GM18520 (cell line): ENCODE measurements at regions not wholly inside any gene's neighbourhood (a gene's known extent, or its start where the extent isn't known, plus 50 kb on each side); places are given as distances from the start of the nearest gene placed in this dataset.

Experiments used
- ATAC-seq: cut with Tn5 transposase; IDR thresholded peaks from one replicate; pipeline ENCODE4 v1.9.1; 2021; ENCODE audit not compliant: unreplicated experiment

DNA sequence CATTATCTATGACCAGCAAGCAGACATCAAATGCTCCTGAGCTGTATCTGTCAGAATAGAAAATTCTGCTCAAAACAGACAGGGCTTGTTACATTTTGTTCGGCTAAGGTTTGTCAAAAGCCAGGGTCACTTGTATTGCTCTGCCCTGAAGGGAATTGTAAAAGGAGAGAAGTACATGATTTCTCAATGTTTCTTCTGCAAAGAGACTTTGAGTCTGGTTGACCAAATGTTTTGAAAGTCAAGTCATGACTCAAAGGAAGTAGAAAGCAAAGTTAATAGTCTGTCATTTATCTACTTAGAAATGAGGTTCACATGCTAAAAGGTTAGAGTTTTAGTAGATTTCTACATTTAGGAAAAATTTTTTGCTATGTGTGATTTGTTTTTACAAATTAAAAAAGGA is 1624.1 kb upstream of the ZEB2 start:
- no peak for ATAC-seq

DNA sequence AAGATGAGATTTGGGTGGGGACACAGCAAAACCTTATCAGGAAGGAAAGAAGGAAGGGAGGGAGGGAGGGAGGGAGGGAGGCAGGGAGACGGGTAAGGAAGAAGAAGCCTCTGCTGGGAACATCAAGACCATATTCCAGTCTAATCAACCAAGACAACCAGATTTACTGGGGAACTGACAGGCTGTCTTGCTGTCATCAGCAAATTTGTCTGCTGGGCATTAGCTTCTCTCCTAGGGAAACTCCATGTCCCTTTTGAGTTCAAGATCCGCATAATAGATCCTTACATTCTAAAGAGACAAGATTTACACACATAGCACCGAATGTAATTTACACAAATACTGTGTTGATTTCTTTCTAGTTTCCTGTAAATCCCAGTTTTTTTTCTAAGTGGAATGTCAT is 1618.9 kb upstream of the ZEB2 start:
- no peak for ATAC-seq

DNA sequence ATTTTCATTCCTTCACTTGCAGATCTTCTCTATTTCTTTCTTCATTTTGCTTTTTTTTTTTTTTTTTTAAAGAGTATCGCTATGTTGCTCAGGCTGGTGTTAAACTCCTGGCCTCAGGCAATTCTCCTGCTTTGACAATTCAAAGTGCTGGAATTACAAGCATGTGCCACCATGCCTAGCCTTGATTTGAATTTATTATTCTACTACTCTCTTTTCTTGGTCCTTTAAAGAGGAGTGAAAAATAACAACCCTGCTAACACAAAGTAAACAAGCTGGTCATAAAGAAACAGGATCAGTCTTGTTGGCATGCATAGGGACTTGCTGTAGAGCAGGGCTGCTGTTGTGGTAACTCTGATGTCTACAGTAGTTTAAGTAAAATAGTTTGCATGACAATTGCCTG is 1615.3 kb upstream of the ZEB2 start:
- ATAC-seq: no peak

DNA sequence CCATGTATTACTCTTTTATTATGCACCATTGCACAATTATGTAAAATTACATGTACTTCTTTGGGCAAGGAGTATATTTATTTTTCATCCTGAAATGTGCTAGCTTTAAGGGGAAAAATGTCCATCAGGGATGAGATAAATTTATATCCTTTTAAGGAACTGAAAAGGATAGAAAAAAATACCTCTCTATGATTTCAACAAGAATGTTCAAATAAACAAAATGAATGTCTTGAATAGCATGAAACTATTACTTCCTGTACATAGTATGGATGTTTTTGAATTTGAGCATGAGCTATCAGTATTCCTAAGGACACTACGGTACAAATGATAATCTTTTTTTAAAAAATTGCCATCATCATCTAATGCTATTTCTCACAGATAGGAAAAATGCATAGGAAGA is 1611.9 kb upstream of the ZEB2 start:
- no peak for ATAC-seq

DNA sequence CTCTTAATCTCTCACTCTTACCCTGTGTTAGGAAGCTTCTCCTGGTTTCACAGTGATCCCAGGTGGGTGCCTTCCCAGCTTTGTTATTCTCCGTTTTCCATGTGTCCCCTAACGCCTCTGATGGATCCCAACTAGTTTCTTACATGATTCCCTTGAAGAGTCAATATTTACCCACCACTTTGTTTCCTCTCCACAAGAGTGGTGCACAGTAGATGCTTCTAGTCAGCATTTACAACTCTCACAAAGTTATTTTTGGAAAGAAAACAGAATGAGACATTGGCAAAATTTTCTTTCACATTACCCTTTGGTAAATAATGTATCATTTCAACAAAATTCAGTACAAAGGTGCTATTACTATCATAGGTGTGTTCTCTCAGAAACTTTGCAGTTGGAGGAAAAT is 1611.1 kb upstream of the ZEB2 start:
- no peak for ATAC-seq

DNA sequence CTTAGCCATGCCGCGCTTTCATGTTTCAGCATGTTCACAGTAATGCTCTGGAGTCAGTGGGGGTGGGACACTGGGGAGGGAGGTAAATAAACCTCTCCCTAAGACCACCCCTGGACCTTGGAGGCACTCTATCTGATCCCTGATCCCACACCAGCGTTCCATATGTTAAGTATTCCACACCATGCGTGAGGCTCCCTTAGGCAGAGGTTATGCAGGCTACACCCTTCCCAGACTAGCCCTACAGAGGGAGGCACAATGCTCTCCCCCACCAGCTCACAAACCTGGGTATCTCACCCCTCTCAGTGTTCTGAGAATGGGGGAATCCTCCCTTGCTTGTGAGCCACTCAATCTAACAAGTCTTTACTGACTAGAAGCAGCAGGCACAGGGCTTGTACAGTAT is 1610.4 kb upstream of the ZEB2 start:
- ATAC-seq: no peak

DNA sequence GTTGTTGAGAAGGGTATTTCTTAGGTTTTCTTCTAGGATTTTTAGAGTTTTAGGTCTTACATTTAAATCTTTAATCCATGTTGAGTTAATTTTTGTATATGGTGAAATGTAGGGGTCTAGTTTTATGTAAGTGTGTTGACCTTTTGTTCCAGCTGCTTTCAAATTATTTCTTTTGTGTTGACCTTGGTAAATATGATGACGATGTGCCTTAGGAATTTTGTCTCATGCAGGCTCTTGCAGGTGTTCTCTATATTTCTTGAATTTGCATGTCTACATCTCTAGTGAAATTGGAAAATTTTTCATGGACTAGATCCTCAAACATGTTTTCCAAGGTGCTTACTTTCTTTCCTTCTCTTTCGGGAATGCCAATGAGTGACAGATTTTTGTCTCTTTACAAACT is 1609.3 kb upstream of the ZEB2 start:
- no peak for ATAC-seq

DNA sequence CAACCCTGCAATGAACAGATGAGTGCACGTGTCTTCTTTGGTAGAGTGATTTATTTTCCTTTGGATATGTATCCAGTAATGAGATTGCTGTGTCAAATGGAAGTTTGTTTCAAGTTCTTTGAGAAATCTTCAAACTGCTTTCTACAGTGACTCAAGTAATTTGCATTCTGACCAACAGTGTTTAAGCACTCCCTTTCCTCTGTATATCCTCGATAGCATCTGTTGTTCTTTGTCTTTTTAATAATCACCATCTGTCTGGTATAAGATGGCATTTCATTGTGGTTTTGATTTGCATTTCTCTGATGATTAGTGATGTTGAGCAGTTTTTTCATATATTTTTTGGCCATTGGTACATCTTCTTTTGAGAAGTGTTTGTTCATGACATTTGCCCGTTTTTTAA is 1608.3 kb upstream of the ZEB2 start:
- ATAC-seq: no peak

DNA sequence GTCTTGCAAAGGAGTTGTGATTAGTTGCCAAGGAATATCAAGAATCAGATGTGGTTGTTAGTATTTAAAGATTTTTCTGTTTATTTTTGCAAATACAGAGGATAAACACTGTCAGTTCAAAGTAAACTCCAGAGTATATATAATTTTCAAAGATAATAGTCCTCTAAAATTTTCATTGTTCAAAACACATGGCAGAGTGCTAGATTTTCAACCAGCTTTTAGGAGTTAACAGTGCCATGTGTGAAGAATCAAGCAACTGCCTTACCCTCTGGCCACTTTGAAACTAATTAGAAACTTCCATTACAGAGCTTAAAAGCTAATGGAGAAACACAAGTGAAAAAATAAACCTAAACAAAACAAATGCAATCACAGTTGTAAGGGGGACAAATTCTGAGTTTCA is 1605.6 kb upstream of the ZEB2 start:
- ATAC-seq: no peak

DNA sequence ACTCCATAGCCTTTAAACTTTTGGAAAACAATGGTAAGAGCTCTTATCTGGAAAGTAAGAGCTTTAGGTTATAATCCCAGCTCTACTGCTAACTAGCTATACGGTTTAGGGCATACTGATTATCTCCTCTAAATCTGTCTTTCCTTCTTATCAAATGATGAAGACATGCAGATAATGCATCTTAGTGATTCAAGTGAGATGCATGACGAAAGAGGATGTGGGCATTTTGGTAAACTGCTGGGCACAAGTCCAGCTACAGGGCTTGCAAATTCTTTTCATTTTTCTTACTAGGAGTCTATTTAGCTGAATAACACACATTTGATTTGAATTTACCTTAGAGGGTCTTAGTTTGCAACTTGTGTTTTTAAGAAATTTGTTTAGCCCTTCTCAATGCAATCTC is 1604.8 kb upstream of the ZEB2 start:
- no peak for ATAC-seq

DNA sequence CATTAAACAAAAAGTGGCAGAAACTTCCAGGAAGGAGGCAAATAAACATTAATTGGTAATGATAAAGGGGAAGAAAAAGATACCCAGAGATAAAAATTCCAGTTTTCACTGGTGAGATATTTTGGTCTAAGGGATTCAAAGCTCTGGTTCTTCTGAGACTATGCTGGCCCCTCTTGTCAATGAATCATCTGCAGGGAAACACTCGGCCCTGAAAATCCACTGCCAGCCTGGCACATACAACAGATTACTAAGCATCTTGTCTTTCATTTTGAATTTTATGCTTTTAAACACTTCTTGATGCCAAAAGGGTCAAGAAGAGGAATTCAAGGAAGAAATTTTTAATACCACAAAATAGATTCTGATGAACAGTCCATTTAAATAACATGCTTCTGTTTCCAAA is 1603.8 kb upstream of the ZEB2 start:
- ATAC-seq: no peak

DNA sequence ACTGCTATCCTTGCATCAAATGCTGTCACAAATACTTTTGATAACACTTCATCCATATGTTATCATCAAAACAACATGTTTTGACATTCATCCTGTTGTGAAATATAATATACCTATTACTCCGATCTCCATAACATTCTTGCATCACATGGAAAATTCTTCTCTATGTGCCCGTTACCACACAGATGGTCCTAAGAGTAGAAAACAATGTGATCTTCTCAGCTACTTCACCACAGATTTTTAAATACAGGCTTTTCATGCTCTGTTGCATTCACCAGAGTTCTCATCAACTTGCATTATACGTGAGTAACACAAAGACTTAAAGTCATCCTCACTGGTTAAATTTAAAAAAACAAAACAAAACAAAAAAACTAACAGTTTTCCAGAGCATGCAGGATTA is 1603.3 kb upstream of the ZEB2 start:
- ATAC-seq: no peak

DNA sequence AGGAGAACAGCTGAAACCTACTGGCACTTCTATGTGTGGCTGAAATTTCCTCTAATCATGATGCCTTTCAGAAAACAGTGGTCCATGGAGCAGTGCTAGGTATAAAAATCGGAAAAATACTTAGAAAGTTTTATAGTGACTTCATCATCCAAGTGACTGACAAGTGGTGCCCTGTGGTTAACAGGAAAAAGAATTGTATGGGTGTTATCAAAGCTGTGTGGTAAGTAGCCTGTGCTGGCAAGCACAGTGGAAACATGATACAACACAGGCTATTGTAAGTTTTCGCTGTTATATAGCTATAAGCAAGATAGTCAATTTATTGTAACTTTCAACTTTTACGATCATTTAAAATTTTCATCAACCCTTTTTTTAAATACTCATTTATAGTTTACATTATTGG is 1599.7 kb upstream of the ZEB2 start:
- no peak for ATAC-seq

DNA sequence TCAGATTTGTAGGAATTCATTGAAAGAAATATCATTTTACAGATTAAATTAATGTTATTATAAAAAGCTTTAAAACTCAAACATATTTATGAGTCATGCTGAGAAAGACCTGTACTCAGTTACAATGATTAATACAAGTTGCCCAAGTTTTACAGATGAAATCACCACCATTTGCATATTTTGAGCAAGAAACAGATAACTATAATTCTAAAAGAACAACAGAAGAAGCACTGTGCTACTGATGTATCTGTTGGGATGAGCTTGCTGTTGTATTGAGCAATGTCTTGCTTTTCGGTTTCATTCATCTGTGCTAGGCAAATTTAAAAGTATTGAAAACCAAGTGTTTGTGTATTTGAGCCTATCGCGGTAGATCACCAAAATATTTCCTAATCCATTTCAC is 1589.1 kb upstream of the ZEB2 start:
- ATAC-seq: no peak

DNA sequence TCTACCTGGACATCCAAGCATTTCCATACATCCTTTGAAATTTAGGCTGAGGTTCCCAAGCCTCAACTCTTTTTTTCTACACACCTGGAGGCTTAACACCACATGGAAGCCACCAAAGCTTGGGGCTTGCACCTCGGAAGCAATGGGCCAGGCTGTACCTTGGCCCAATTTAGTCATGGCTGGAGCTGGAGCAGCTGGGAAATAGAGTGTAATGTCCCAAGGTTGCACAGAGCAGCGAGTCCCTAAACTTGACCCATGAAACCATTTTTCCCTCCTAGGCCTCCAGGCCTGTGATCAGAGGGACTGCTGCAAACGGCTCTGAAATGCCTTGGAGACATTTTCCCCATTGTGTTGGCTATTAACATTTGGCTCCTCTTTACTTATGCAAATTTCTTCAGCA is 1574.3 kb upstream of the ZEB2 start:
- no peak for ATAC-seq

DNA sequence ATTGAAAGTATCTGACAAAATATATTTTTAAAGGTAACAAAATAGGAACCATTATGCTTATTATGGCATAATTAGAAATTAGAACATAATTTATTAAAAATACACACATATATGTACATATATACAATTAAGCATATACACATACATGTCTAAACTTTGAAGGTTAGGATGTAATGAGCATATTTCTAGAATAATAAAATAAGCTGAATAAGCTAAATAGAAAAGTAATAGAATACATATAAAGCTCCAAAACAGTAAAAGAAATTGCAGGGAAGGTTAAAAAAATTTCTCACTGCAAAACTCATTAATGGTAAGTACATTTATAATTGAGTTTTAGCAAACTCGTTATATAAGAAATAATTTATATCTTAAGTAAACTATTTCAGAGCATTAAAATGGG is 1561.5 kb upstream of the ZEB2 start:
- ATAC-seq: no peak

DNA sequence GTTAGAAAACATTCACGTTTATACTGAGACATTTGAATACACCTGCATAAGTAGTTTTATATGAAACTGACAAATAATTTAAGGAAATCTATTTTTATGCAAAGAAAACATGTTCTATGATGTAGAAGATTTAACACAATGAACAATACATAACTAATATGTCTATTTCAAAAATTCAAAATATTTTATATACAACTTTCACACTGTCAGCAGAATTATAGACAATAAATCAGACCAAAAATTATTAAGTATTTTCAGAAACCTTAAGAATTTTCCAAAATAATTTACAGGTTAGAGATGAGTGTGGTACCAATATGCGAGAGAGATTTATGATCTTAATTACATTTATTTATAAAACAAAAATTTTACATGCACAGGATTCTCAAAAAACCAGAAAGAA is 1561.0 kb upstream of the ZEB2 start:
- ATAC-seq: no peak

DNA sequence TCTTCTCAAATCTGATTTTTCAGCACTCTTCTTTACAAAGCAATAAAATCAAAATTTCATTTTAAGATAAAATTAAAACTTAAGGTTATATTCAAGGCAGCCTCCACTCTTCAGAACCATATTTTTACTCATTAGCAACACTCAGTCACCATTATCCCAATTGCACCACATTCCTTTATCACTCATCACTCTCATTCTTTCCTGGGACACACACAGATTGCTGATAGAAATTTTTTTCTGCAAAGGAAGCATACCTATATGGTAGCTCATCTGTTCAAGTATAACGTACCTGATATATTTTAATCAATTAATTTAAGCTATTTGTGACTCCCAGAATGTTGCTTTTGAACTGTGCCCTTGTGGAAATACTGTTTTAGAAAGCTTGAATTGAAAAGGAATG is 1559.3 kb upstream of the ZEB2 start:
- no peak for ATAC-seq

DNA sequence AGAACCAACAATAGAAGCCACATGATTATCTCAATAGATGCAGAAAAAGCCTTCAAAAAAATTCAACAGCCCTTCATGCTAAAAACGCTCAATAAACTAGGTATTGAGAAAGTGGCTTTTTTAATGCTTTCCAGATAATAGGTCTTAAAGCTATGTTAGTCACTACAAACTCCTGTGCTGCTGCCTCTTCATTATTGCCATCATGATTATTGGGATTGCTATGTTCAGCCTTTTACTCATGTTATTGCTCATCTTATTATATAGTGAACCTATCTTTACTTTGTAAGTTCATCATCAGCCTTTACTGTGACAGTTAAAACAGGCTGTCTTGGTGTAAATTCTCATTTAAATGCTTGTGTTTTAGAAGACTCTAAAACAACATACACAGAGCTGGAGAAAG is 1557.2 kb upstream of the ZEB2 start:
- ATAC-seq: no peak

DNA sequence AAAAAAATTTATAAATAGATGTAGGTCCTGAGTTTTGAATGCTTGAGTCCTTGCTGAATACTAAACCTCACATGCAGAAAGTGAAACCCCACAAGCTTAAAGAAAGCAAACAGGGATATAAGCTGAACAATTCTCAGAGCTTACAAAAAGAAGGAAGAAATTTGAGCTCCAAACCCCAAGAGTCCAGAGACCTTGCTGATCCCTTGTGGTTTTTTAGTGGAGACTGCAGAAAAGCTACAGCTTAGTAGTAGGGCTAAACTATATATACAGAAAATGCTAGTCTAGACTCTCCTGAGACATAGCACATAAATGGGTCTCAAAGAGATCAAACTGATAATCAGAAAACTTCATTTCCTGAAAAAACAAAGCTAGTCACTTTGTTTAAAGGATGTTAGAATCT is 1548.1 kb upstream of the ZEB2 start:
- no peak for ATAC-seq

DNA sequence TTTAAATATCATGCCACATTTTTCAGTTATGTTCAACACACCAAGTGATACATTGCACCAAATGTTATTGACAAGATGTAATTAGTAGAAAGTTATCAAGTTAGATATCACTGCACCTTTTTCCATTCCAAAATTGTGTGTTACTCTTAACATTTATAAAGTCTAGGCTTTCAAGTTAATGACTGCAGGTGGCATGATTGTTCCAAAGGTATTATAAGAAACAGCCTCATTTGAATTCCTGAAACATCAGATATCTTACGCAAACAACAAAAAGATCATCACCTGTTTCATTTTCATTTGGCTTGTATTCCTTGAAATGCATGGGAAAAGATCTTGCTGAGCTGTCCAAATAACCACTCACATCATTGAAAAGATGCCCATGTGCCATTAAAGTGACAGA is 1528.2 kb upstream of the ZEB2 start:
- no peak for ATAC-seq

DNA sequence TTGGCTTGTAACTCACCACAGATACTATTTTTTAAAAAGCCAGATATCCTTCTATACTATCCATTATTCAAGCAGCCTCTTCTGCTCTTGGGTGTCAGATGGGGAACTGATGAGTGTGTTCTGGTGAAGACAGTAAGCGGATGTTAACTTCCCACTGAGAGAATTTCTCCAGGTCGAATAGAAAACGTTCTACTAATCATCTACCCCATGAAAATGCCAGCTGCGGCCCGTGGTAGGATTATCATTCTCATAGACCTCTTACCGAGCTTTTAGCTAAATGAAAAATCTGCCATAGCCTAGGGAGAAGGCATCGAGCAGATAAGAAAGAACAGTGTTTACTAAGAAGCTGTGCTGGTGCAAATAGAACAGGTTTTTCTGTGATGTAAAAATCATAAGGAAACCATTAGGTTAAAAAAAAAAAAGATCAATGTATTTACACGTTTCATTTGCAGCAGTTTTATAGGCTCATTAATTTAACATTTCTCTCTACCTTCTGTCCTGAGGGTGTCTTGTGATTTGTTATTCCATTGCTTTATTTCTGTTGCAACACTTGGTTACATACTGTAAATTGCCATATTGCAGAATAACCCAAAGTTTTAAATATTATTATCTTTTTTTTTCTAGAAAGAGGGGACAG is 1521.5 kb upstream of the ZEB2 start:
- no peak for ATAC-seq

DNA sequence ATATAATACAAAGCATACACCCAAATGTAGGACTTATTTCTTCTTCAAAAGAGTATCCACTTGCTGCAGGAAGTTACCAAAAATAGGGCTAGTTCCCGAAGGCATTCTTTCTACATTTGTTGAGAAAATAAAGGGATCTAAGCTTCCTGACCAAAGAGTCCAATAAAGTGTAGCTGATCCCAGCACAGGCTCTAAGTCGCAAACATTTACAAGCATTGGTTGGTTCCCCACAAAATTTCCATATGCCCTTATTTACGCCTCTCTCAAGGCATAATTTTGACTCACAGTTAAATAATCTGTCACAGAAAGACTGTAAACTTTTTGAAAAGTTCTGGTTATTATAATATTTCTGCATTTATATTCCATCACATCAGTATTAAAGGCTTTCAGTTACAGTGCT is 1520.1 kb upstream of the ZEB2 start:
- ATAC-seq: no peak

DNA sequence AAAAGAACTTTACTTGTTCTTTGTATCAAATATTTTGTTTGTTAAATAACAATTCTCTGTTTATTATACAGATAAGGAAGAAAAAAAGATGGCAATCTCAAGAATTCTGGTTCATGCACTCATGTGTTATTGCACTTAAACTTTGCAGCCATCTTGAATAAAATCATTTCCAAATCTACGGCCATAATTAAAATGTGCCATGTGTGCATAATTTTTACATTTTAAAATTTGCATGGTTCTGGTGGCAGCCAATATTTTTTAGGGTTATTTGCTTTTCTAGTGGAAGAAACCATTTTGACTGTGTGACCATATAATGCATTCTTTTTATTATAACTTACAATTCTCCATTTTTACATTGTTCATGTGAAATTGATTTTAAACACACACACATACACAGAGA is 1518.1 kb upstream of the ZEB2 start:
- ATAC-seq: no peak
